Body of pancreas (tissue), 4 donors: ENCODE measurements at regions not wholly inside any gene's neighbourhood (a gene's known extent, or its start where the extent isn't known, plus 50 kb on each side); places are given as distances from the start of the nearest gene placed in this dataset.

Source experiments
- CTCF ChIP-seq, 7 experiments: fragments of 450-650 bp in 4 of 7; fragments of 200-600 bp in 3 of 7; sonication (generic) in 3 of 7; IDR thresholded peaks; one replicate each; pipeline ENCODE4 v1.5.1; 2016 to 2019; ENCODE audit warnings: antibody characterized with exemption in 7 of 7
- POLR2A ChIP-seq, 3 donors: fragments of 450-650 bp; IDR thresholded peaks; one replicate each; pipeline ENCODE4 v1.6.1; 2016; ENCODE audit warnings: antibody characterized with exemption in 3 of 3, mild to moderate bottlenecking in 2 of 3

- no peak for TF ChIP-seq POLR2A (IDR thresholded peaks at IDR 0.05)
- TF ChIP-seq CTCF (IDR thresholded peaks at IDR 0.05) = no peak
These were observed 243.1 kb downstream of the C12orf75 start for GRCh38 chr12:105573574-105573973.
